Neuronal stem cell (in vitro differentiated cells): ENCODE measurements at regions not wholly inside any gene's neighbourhood (a gene's known extent, or its start where the extent isn't known, plus 50 kb on each side); places are given as distances from the start of the nearest gene placed in this dataset.

Experiments used
- DNase-seq: peaks from one replicate; pipeline ENCODE4 v3.0.0-alpha.2; 2013; ENCODE audit warnings: low spot score
- H2AFZ ChIP-seq: one replicate; pipeline ENCODE4 v1.6.1; 2013; ENCODE audit warnings: mild to moderate bottlenecking, low read length, inconsistent platforms
- H2AK5ac ChIP-seq: 2 replicates; pipeline ENCODE4 v1.6.1; 2013; ENCODE audit warnings: low read depth, mild to moderate bottlenecking, inconsistent platforms, low read length, moderate library complexity, mixed read lengths
- H2BK120ac ChIP-seq: 2 replicates; pipeline ENCODE4 v1.6.1; 2013; ENCODE audit warnings: low read depth, mild to moderate bottlenecking, inconsistent platforms, low read length, moderate library complexity, mixed read lengths
- H2BK12ac ChIP-seq: one replicate; pipeline ENCODE4 v1.6.1; 2013; ENCODE audit warnings: low read length, inconsistent platforms
- H2BK15ac ChIP-seq: 2 replicates; pipeline ENCODE4 v1.6.1; 2013; ENCODE audit warnings: mild to moderate bottlenecking, low read length, inconsistent platforms, mixed read lengths
- H2BK5ac ChIP-seq: one replicate; pipeline ENCODE4 v1.6.1; 2013; ENCODE audit warnings: inconsistent platforms, mild to moderate bottlenecking, low read length, moderate library complexity
- H3K14ac ChIP-seq: one replicate; pipeline ENCODE4 v1.6.1; 2013; ENCODE audit warnings: low read length, inconsistent platforms
- H3K18ac ChIP-seq: 2 replicates; pipeline ENCODE4 v1.6.1; 2013; ENCODE audit warnings: low read length, inconsistent platforms
- H3K23ac ChIP-seq: 2 replicates; pipeline ENCODE4 v1.6.1; 2013; ENCODE audit warnings: low read depth, mild to moderate bottlenecking, mixed read lengths, low read length, inconsistent platforms; ENCODE audit not compliant: poor library complexity
- H3K27ac ChIP-seq: replicated peaks from 3 replicates; pipeline ENCODE4 v1.5.1; 2013; ENCODE audit warnings: low read length, inconsistent platforms
- H3K27me3 ChIP-seq, 3 experiments: 2 replicates each; pipeline ENCODE4 v1.6.1; 2013; ENCODE audit warnings: low read length in 3 of 3, mild to moderate bottlenecking in 2 of 3, inconsistent platforms in 1 of 3, low read depth in 1 of 3, mixed read lengths in 1 of 3, moderate library complexity in 1 of 3; ENCODE audit not compliant: control insufficient read depth in 3 of 3, insufficient read depth in 3 of 3
- H3K36me3 ChIP-seq, 2 donors: replicated peaks in 1 of 2; 2 replicates each; pipeline ENCODE4 v1.6.1; 2013; ENCODE audit warnings: low read length in 2 of 2; ENCODE audit not compliant: control insufficient read depth in 2 of 2, insufficient read depth in 2 of 2
- H3K4ac ChIP-seq: 2 replicates; pipeline ENCODE4 v1.6.1; 2013; ENCODE audit warnings: inconsistent platforms, mild to moderate bottlenecking, low read length, moderate library complexity
- H3K4me1 ChIP-seq, 2 donors: 1 replicate in 1 of 2; 2 replicates in 1 of 2; pipeline ENCODE4 v1.6.1; 2013; ENCODE audit warnings: low read length in 2 of 2, low read depth in 1 of 2; ENCODE audit not compliant: control insufficient read depth in 2 of 2, insufficient read depth in 1 of 2
- H3K4me2 ChIP-seq: one replicate; pipeline ENCODE4 v1.6.1; 2013; ENCODE audit warnings: mild to moderate bottlenecking, low read length, inconsistent platforms; ENCODE audit not compliant: insufficient read depth, poor library complexity, severe bottlenecking
- H3K4me3 ChIP-seq, 2 donors: 2 replicates each; pipeline ENCODE4 v1.5.1; 2013; ENCODE audit warnings: low read length in 2 of 2, mild to moderate bottlenecking in 2 of 2, inconsistent platforms in 1 of 2, moderate library complexity in 1 of 2
- H3K79me1 ChIP-seq: one replicate; pipeline ENCODE4 v1.6.1; 2013; ENCODE audit warnings: low read depth, mild to moderate bottlenecking, inconsistent platforms, low read length, moderate library complexity
- H3K9ac ChIP-seq: one replicate; pipeline ENCODE4 v1.6.1; 2013; ENCODE audit warnings: mild to moderate bottlenecking, low read depth, low read length, inconsistent platforms; ENCODE audit not compliant: poor library complexity
- H3K9me3 ChIP-seq, 2 donors: replicated peaks in 1 of 2; 2 replicates each; pipeline versions ENCODE3 to v1.6.1; 2013; ENCODE audit warnings: low read length in 2 of 2, mild to moderate bottlenecking in 2 of 2, inconsistent platforms in 1 of 2, low read depth in 1 of 2, mixed read lengths in 1 of 2, moderate library complexity in 1 of 2; ENCODE audit not compliant: control insufficient read depth in 2 of 2, insufficient read depth in 1 of 2
- H4K8ac ChIP-seq: one replicate; pipeline ENCODE4 v1.6.1; 2013; ENCODE audit warnings: low read depth, mild to moderate bottlenecking, inconsistent platforms, low read length, moderate library complexity
- H4K91ac ChIP-seq: one replicate; pipeline ENCODE4 v1.6.1; 2013; ENCODE audit warnings: low read length, low read depth, mild to moderate bottlenecking, inconsistent platforms; ENCODE audit not compliant: poor library complexity
- WGBS, 2 donors: extraction: QIAGEN DNeasy Blood & Tissue Kit; methylation state at CpG; one replicate each; pipeline ENCODE4 v1.1.7; 2013; ENCODE audit warnings: missing lambda C conversion rate in 2 of 2, mixed read lengths in 1 of 2; ENCODE audit not compliant: insufficient read length in 2 of 2, insufficient replicate concordance in 1 of 2; ENCODE audit errors: extremely low coverage in 2 of 2; 5-methylcytosine and 5-hydroxymethylcytosine counted together

DNA sequence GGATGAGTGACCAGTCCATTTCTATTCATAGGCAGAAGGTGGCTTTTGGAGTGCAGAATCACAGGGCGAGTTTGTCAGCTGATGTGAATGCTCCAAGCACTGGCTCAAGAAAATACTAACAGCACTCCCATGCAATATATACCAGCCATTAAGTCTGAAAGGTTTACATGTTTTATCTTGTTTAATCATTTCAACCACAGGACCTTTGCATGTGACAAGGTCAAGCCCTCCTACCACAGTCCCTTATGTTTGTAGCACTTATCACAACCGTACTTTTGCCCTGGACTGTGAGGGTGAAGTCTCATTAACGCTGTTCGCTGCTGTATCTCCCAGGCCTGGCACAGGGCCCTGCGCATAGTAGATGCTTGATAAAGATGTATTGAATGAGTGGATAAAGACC, 99.3 kb upstream of the PMEPA1 start:
- no CpG with 5 or more reads among the region's 5 CpGs for WGBS, 2 donors
- no peaks in the 10 kb centered on the region for H3K36me3 ChIP-seq

GRCh38 chr20:57808264-57809070, 98.7 kb upstream of the PMEPA1 start:
- Histone ChIP-seq H2AFZ (no peak overlapping the region), H3K27me3 (peaks cover 0 to 12% (median 0%) of the 10 kb centered on the region in 3 experiments), H3K23ac (no peak overlapping the region), H3K36me3 (no peaks in the 10 kb centered on the region), H3K18ac (peak overlapping the region; percentile 1), H3K9ac (no peak overlapping the region), H3K4me3 (no peak overlapping the region), H2BK15ac (no peak overlapping the region), H2BK5ac (no peak overlapping the region), H2BK120ac (no peak overlapping the region), H2BK12ac (no peak overlapping the region), H3K9me3 (no peaks in the 10 kb centered on the region), H3K4me2 (no peak overlapping the region), H3K14ac (no peak overlapping the region), H3K27ac (no peak overlapping the region), H3K4ac (no peak overlapping the region), H4K91ac (no peak overlapping the region), H3K79me1 (peaks cover 2% of the 10 kb centered on the region), H3K4me1 (peaks cover 0 to 18% of the 10 kb centered on the region in 2 donors), H2AK5ac (no peak overlapping the region), H4K8ac (no peak overlapping the region)
- WGBS, 2 donors: no CpG with 5 or more reads among the region's 9 CpGs
- DNase-seq: no peak

More for the DNA sequence above, 99.3 kb upstream of the PMEPA1 start:
- Histone ChIP-seq H2BK5ac (no peak overlapping the region), H3K9me3 (no peaks in the 10 kb centered on the region), H4K91ac (no peak overlapping the region), H3K4me1 (peaks cover 0 to 16% of the 10 kb centered on the region in 2 donors), H3K4ac (no peak overlapping the region), H2BK12ac (no peak overlapping the region), H2AFZ (no peak overlapping the region), H3K4me3 (no peak overlapping the region), H3K18ac (no peak overlapping the region), H3K27ac (no peak overlapping the region), H2BK15ac (no peak overlapping the region), H3K14ac (no peak overlapping the region), H4K8ac (no peak overlapping the region), H3K4me2 (no peak overlapping the region), H2BK120ac (no peak overlapping the region), H3K9ac (no peak overlapping the region), H2AK5ac (no peak overlapping the region), H3K79me1 (peaks cover 2% of the 10 kb centered on the region), H3K23ac (no peak overlapping the region), H3K27me3 (peaks cover 0 to 12% (median 0%) of the 10 kb centered on the region in 3 experiments)
- no peak for DNase-seq

- Histone ChIP-seq H3K4me1 (peaks cover 0 to 18% of the 10 kb centered on the region in 2 donors), H3K9ac (no peak overlapping the region), H3K79me1 (peaks cover 2% of the 10 kb centered on the region), H3K36me3 (no peaks in the 10 kb centered on the region), H3K9me3 (no peaks in the 10 kb centered on the region), H2BK120ac (no peak overlapping the region), H3K4me3 (peak overlapping the region in 1 of 2 donors; percentile 23), H3K14ac (no peak overlapping the region), H2BK15ac (no peak overlapping the region), H3K18ac (peak overlapping the region; percentile 1), H2AFZ (no peak overlapping the region), H3K27me3 (peaks cover 0 to 12% (median 0%) of the 10 kb centered on the region in 3 experiments), H2AK5ac (no peak overlapping the region), H2BK5ac (no peak overlapping the region), H3K27ac (no peak overlapping the region), H4K8ac (no peak overlapping the region), H2BK12ac (no peak overlapping the region), H4K91ac (no peak overlapping the region), H3K23ac (no peak overlapping the region), H3K4ac (no peak overlapping the region), H3K4me2 (no peak overlapping the region)
- DNase-seq: no peak
- WGBS, 2 donors: no CpG with 5 or more reads among the region's 11 CpGs
These were observed 97.8 kb upstream of the PMEPA1 start for GRCh38 chr20:57807401-57808263.

- Histone ChIP-seq H3K79me1 (peaks cover 2% of the 10 kb centered on the region), H3K4ac (no peak overlapping the region), H2BK5ac (peak overlapping the region; percentile 10), H3K9ac (no peak overlapping the region), H3K4me3 (no peak overlapping the region), H3K23ac (no peak overlapping the region), H3K27ac (no peak overlapping the region), H2BK120ac (no peak overlapping the region), H3K9me3 (no peaks in the 10 kb centered on the region), H3K4me2 (no peak overlapping the region), H4K8ac (no peak overlapping the region), H3K14ac (peak overlapping the region; percentile 4), H4K91ac (no peak overlapping the region), H3K36me3 (no peaks in the 10 kb centered on the region), H3K18ac (peak overlapping the region; percentile 7), H2AK5ac (no peak overlapping the region), H3K4me1 (peaks cover 0 to 18% of the 10 kb centered on the region in 2 donors), H2BK15ac (no peak overlapping the region), H2AFZ (no peak overlapping the region), H3K27me3 (peaks cover 0 to 12% (median 0%) of the 10 kb centered on the region in 3 experiments), H2BK12ac (no peak overlapping the region)
- no CpG with 5 or more reads among the region's 4 CpGs for WGBS, 2 donors
- DNase-seq: no peak
These were observed 97.2 kb upstream of the PMEPA1 start for GRCh38 chr20:57806975-57807374.
